SU-DHL-6 (cell line): ENCODE measurements at regions not wholly inside any gene's neighbourhood (a gene's known extent, or its start where the extent isn't known, plus 50 kb on each side); places are given as distances from the start of the nearest gene placed in this dataset.

ENCODE experiments used
- CTCF ChIP-seq: fragments of 200-600 bp; sonication (generic); IDR thresholded peaks from one replicate; pipeline ENCODE4 v1.5.1; 2017; ENCODE audit warnings: antibody characterized with exemption, mild to moderate bottlenecking, low read length, moderate library complexity; ENCODE audit not compliant: insufficient read depth, poor library complexity, severe bottlenecking
- EZH2phosphoT487 ChIP-seq: fragments of 200-600 bp; sonication (generic), shearing (Covaris generic); conservative IDR thresholded peaks from 2 replicates; pipeline ENCODE4 v1.6.1; 2018; ENCODE audit warnings: mild to moderate bottlenecking, antibody characterized with exemption, low read length, moderate library complexity, mixed read lengths

- no peak for TF ChIP-seq EZH2phosphoT487
- no peak for TF ChIP-seq CTCF
Measured at GRCh38 chr7:81040496-81040895, 121.6 kb upstream of the SEMA3C start.
